WTC11 (cell line): ENCODE measurements at regions not wholly inside any gene's neighbourhood (a gene's known extent, or its start where the extent isn't known, plus 50 kb on each side); places are given as distances from the start of the nearest gene placed in this dataset.

ENCODE experiments used
- CREB1 ChIP-seq: sonication (generic); formaldehyde crosslinking; IDR thresholded peaks from 2 replicates; pipeline ENCODE4 v1.8.0; 2023; ENCODE audit warnings: mild to moderate bottlenecking, missing genetic modification reagents
- CTCF ChIP-seq: fragments of 200-600 bp; IDR thresholded peaks from 2 replicates; pipeline ENCODE4 v1.8.0; 2022; ENCODE audit warnings: antibody characterized with exemption
- FOXK1 ChIP-seq: sonication (generic); formaldehyde crosslinking; IDR thresholded peaks from 2 replicates; pipeline ENCODE4 v1.8.0; 2022; ENCODE audit warnings: mild to moderate bottlenecking, moderate library complexity, missing genetic modification reagents
- JUN ChIP-seq: sonication (generic); formaldehyde crosslinking; IDR thresholded peaks from 2 replicates; pipeline ENCODE4 v1.8.0; 2023; ENCODE audit warnings: mild to moderate bottlenecking, missing genetic modification reagents
- TEAD4 ChIP-seq: sonication (generic); formaldehyde crosslinking; IDR thresholded peaks from 2 replicates; pipeline ENCODE4 v1.8.0; 2022; ENCODE audit warnings: mild to moderate bottlenecking, missing genetic modification reagents
- ZNF121 ChIP-seq: sonication (generic); formaldehyde crosslinking; IDR thresholded peaks from 2 replicates; pipeline ENCODE4 v1.8.0; 2023; ENCODE audit warnings: missing genetic modification reagents

DNA sequence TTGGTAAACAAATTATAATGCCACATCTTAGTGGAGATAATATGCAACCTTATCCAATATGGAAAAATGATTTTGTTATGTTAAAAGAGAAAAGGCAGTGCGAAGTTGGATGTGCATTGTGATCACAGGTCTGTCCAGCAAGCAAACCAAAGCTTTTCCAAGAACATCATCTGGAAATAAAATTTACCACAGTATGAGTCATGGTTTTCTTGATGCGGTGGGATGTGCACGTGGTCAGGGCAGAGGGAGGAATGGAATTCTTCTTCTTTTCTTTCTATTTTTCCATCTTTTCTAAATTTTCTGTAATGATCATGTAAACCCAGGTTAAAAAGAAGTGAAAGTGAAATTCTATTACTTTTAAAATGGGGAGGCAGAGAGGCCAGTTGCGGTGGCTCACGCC lies 169.8 kb downstream of the C11orf91 start:
- TF ChIP-seq TEAD4 (CRISPR knock-in tag) (no peak), CTCF (no peak), JUN (no peak), FOXK1 (no peak), ZNF121 (no peak), CREB1 (no peak)
